WERI-Rb-1 (cell line): ENCODE measurements at regions not wholly inside any gene's neighbourhood (a gene's known extent, or its start where the extent isn't known, plus 50 kb on each side); places are given as distances from the start of the nearest gene placed in this dataset.

ENCODE experiments used
- DNase-seq: peaks from one replicate; pipeline ENCODE4 v3.0.0-alpha.2; 2020
- H3K27ac ChIP-seq: fragments of 250-450 bp; sonication (Bioruptor Pico); 2 replicates; pipeline ENCODE4 v1.5.1; 2020; ENCODE audit warnings: mild to moderate bottlenecking, moderate library complexity
- H3K27me3 ChIP-seq: fragments of 250-450 bp; sonication (Bioruptor Pico); 2 replicates; pipeline ENCODE4 v1.5.1; 2021; ENCODE audit warnings: mild to moderate bottlenecking, low read depth, moderate library complexity; ENCODE audit not compliant: insufficient read depth, severe bottlenecking
- H3K36me3 ChIP-seq: fragments of 250-450 bp; sonication (Bioruptor Pico); 2 replicates; pipeline ENCODE4 v1.5.1; 2020; ENCODE audit warnings: mild to moderate bottlenecking, moderate library complexity
- H3K4me3 ChIP-seq: 2 replicates; pipeline ENCODE4 v1.5.1; 2011; ENCODE audit warnings: low read depth, mild to moderate bottlenecking, control low read depth, low read length
- H3K9me3 ChIP-seq: fragments of 250-450 bp; sonication (Bioruptor Pico); 2 replicates; pipeline ENCODE4 v1.5.1; 2021; ENCODE audit warnings: mild to moderate bottlenecking, moderate library complexity; ENCODE audit not compliant: severe bottlenecking
- CTCF ChIP-seq: IDR thresholded peaks from 2 replicates; pipeline ENCODE4 v1.5.1; 2011; ENCODE audit warnings: low read depth, mild to moderate bottlenecking, control low read depth, inconsistent platforms, low read length

GRCh38 chr12:111298582-111299436 is 70.1 kb downstream of the PHETA1 start:
- TF ChIP-seq CTCF: peak; percentile 85
- H3K36me3 ChIP-seq: no peaks in the 10 kb centered on the region
- peaks cover 2% of the 10 kb centered on the region for H3K9me3 ChIP-seq
- H3K4me3 ChIP-seq: no peak overlapping the region
- H3K27ac ChIP-seq: no peak overlapping the region
- H3K27me3 ChIP-seq: no peaks in the 10 kb centered on the region
- peak; percentile 67 for DNase-seq

DNA sequence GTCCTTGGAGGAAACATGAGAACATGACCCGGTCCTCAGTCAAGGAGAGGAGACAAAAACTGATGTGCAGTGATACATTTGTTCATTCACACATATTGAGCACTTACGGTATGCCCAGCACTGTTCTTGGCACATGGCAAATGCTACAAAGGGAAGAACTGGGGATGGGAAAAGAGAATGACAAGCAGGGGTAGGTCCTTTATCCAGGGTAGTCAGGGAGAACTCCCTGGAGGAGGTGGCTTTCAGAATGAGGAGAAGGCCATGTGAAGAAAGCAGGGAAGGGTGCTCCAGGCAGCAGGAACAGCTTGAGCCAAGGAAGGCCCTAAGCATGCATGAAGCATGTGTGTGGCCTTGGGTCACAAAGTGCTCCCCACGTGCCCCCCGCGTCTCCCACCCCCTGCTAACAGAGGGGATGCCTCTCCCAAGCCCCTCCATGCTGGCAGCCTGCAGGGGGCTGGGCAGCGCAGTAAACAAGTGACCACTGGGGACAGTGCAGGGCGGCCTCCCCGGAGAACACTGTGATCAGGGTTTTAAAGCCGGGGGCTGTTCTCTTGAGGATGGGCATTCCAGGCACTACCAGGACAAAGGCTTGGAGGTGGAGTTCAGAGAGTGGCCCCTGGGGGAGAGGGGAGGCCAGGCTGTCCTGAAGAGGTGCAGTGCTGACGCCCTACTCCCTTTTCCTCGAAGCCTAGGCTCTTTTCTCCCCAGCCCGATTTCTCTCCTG is 71.0 kb downstream of the PHETA1 start:
- peak; percentile 25 for DNase-seq
- Histone ChIP-seq H3K36me3 (no peaks in the 10 kb centered on the region), H3K9me3 (no peaks in the 10 kb centered on the region), H3K27ac (no peak overlapping the region), H3K4me3 (no peak overlapping the region), H3K27me3 (no peaks in the 10 kb centered on the region)
- TF ChIP-seq CTCF: peak; percentile 45

GRCh38 chr12:111296906-111297463 is 71.9 kb downstream of the PHETA1 start:
- no peaks in the 10 kb centered on the region for H3K9me3 ChIP-seq
- no peak overlapping the region for H3K4me3 ChIP-seq
- DNase-seq: no peak
- no peak overlapping the region for H3K27ac ChIP-seq
- H3K27me3 ChIP-seq: no peaks in the 10 kb centered on the region
- no peaks in the 10 kb centered on the region for H3K36me3 ChIP-seq
- TF ChIP-seq CTCF: no peak

- no peaks in the 10 kb centered on the region for H3K27me3 ChIP-seq
- no peaks in the 10 kb centered on the region for H3K36me3 ChIP-seq
- DNase-seq: no peak
- no peak for TF ChIP-seq CTCF
- H3K27ac ChIP-seq: no peak overlapping the region
- H3K9me3 ChIP-seq: no peaks in the 10 kb centered on the region
- no peak overlapping the region for H3K4me3 ChIP-seq
Measured at GRCh38 chr12:111295176-111295575, 73.7 kb downstream of the PHETA1 start.

GRCh38 chr12:111293266-111294009 is 75.5 kb downstream of the PHETA1 start:
- TF ChIP-seq CTCF: no peak
- no peak for DNase-seq
- H3K4me3 ChIP-seq: no peak overlapping the region
- H3K36me3 ChIP-seq: no peaks in the 10 kb centered on the region
- H3K27ac ChIP-seq: no peak overlapping the region
- H3K9me3 ChIP-seq: no peaks in the 10 kb centered on the region
- H3K27me3 ChIP-seq: no peaks in the 10 kb centered on the region
